SKM-1 (cell line): ENCODE measurements at regions not wholly inside any gene's neighbourhood (a gene's known extent, or its start where the extent isn't known, plus 50 kb on each side); places are given as distances from the start of the nearest gene placed in this dataset.
"Not testable (repeated sequence)": the region's sequence is repeated elsewhere in the genome, so short reads cannot be mapped to it uniquely, and the experiment has no call there.

Experiments used
- DNase-seq: peaks from one replicate; lab custom pipeline; 2025; ENCODE audit not compliant: unreplicated experiment; lab: John Stamatoyannopoulos, UW

DNA sequence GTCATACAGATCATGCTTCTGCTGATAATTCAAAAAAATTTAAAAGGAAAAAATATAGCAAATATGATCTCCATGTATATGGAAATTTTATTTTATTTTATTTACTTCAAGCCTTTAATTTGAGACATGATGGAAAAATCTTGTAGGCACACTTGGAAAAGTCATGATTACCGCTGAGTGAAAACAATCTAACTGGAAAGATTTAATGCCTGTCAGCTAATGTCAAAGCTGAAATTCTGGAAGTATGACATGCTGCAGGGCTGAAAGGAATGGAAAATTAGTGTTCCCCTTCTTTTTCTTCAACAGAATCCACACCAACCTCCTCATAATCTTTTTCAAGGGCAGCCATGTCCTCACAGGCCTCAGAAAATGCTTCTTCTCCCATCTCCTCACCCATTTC is 58.2 kb downstream of the RPRM start:
- DNase-seq, result no peak

- DNase-seq, result no peak
These were observed 61.5 kb downstream of the RPRM start for GRCh38 chr2:153417077-153417476.

GRCh38 chr2:153416071-153416470 is 62.5 kb downstream of the RPRM start:
- no peak for DNase-seq

- no peak for DNase-seq
These were observed 69.7 kb downstream of the RPRM start for GRCh38 chr2:153408710-153409385.

GRCh38 chr2:153405196-153405595 is 73.4 kb downstream of the RPRM start:
- DNase-seq, result no peak

DNA sequence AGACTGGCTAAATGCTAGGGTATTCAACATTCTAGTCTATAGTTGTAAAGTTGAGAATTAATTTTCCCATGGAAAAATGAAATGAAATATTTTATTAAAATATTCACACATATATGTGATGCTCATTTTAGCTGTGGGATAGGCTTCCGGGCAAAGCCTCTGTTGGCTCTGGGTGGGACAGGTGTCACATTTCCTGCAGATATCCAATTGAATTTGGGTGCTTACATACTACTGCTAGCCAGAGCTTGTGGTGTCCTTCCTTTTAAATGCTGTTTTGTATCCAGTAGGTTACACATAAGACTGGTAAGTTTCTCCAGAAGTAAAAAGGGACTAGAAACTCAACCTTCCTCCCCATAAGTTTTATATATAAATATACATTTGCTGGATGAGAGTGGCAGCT is 73.8 kb downstream of the RPRM start:
- no peak for DNase-seq

DNA sequence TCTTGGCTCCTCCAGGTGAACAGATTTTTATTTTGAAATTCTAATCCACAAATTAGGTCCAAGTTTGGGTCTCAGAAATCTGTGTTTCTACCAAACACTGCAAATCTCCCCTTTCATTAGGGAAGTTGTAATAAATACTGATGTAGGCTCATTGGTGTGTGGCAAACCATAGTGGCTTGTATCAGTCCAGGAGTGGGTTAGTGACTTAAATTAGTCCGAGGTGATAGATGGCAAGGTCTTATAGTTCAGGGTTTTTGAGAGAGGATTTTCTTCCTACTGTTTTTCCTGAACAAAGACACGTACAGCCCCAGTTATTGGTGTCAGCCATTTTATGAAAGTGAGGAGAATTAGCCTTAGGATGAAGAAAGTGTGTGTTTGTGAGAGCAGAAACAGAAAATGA is 74.6 kb downstream of the RPRM start:
- no peak for DNase-seq

- not testable (repeated sequence) for DNase-seq
These were observed 75.2 kb downstream of the RPRM start for GRCh38 chr2:153403352-153403751.

GRCh38 chr2:153394686-153395085 is 83.9 kb downstream of the RPRM start:
- no peak for DNase-seq

DNA sequence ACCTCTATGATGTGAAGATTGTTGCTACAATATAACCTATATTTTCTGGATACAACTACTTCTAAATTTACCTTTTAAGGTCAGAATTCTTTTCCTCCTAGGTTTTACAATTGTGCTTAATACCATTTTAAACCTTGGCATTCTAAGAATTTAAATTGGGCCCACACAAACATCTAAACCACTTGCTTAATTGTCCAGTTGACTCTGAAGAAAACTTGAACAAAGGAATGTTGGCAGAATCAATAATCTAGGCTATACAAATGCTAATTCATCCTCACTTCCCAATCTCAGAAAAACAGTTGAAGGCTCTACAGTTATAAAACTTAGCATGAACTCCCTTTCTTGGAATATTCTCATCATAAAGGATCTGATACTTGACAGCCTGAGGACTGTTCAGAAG is 84.3 kb downstream of the RPRM start:
- DNase-seq, result no peak

DNA sequence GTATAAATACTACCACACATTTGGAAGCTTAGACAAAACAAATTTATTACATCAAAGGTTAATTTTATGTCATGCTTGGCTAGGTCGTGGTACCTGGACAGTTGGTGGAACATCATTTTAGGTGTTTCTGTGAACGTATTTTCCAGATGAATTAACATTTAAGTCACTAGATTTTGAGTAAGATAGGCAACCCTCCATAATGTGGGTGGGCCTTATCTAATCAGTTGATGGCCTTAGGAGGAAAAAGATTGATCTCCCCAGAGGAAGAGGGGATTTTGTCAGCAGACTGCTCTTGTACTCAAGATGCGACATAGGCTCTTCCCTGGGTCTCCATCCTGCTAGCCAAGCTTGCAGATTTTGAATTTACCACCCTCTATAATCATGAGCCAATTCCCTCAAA is 85.0 kb downstream of the RPRM start:
- no peak for DNase-seq

DNA sequence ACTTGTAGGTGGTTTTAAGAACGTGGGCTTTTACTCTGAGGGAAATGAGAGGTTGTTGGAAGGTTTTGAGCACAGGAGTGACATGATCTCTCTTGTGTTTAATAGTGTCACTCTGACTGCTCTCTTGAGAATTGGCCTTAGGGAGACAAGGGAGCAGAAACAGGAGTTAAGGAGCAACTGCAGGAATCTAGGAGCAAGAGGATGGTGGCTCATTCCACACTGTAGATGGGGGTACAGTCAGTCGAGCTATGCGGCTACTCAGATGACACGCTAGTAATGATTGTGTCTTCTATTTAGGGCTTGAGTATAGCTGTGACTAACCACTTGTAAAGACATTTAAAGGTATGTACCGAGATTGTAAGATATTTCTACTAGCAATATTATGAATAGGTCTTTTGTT is 87.4 kb downstream of the RPRM start:
- DNase-seq, result no peak

- DNase-seq, result no peak
These were observed 90.3 kb downstream of the RPRM start for GRCh38 chr2:153388246-153388645.

DNA sequence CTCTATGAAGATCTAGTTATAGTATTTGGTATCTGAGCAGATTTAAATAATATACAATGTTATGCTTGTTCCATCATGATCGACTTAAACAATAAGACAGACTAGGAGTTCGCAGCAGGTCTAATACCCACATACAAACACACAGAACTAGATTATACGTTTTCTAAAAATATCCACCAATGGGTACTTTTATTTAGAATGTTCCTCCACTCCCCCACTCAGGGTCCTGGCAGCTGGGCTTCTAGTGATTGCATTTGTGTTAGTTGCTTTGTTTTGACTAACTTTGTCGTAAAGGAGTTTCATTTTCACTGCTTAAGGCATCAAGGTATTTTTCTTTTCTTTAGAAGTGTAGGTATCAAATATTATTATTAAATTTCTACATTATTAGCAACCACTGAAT is 91.4 kb downstream of the RPRM start:
- no peak for DNase-seq

GRCh38 chr2:153386481-153386897 is 92.1 kb downstream of the RPRM start:
- DNase-seq, result no peak

DNA sequence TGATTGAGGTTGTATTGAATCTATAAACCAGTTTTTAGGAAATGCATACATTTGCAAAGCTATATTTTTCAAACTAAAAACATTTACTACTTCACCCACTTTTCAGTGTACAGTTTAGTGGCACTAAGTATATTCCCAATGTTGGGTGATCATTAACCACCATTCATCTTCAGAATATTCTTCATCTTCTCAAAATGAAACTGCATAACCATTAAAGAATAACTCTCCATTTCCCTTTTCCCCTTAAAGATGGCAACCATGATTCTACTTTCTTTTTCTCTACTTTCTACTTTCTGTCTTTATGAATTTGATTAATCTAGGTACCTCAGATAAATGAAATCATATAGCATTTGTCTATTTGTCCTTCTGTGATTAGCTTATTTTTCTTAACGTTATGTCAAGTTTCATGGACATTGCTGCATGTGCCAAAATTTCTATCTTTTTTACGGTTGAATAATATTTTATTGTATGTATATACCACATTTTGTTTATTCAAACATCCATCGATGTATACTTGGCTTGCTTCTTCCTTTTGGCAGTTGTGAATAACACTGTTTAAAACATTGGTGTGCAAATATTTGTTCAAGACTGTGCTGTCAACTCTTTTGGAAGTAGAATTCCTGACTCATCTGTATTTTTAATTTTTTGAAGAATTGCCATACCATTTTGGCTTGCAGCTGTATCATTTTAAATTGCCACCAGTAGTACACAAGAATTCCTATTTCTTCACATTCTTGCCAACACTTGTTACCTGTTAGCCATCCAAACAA is 104.9 kb downstream of the RPRM start:
- DNase-seq, result no peak

DNA sequence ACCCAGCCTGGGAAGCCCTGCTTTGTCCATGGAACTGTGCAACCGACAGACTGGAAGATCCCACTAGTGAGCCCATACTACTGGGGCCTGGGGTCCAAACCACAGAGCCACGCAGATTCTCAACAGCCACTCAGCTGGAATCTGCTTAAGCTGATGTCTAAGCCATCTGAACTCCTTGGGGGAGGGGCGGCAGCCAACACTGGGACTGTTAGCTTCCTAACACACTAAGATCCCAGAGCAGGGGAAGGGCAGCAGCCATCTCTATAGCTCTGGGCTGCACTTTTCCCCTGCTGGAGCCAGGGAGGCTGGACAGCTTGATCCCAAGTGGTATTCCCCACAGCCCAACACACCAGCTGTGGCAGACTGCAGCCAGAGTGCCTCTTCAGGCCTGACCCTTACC is 118.3 kb downstream of the RPRM start:
- DNase-seq, result no peak

GRCh38 chr2:153354377-153354776 is 124.2 kb downstream of the RPRM start:
- DNase-seq, result no peak

DNA sequence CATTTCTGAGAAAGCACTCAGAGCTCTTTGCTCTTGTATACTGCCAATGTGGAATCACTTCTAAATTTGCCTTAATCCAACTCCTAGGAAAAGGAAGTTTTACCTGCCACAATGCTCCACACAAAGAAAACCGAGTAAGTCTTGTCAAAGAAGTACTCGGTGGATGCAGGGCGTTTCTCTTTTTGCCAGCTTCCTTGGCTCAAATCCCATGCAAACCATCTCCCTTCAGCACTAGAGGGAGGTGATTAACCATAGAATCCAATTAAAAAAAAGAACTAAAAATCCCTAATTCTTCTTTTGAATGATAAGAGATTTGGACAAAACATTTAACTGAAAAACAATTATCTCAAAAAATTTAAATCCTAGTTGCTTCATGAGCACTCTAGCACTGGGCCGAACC is 129.0 kb downstream of the RPRM start:
- no peak for DNase-seq

GRCh38 chr2:153347818-153348495 is 130.6 kb downstream of the RPRM start:
- no peak for DNase-seq

DNA sequence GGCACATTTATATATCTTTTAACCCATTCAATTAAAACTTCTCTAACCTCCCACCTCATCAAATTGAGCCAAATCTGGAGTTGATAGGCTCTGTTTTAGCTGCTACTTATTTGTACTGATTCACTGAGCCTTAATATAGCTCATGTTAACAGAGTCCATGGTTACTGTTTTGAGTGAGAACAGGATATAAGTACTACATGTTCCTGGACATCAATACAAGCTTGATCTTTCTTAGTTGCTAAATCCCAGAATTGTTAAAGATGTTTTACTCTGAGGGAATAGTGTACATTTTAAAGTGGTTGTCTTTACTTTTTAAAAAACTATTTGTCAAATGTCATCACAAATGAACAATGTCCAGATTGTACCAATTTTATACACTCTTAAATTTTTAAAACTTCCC is 157.7 kb downstream of the RPRM start:
- no peak for DNase-seq

DNA sequence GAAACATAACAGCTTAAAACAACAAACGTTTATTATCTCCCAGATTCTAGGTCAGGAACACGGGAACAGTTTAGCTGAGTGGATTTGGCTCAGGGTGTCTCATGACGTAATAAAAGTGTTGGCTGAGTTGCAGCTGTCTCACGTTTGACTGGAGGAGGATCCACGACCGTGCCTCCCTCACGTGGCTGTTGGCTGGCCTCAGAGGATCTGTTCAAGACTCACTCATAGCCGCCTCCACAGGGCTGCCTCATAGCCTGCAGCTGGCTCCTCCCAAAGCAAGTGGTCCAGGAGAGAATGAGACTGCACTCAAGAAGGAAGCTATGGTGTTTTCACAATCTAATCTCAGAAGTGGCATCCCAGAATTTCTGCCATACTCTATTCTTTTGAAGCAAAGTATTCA is 167.1 kb downstream of the RPRM start:
- no peak for DNase-seq
